AG09319 (cell line): ENCODE measurements at regions not wholly inside any gene's neighbourhood (a gene's known extent, or its start where the extent isn't known, plus 50 kb on each side); places are given as distances from the start of the nearest gene placed in this dataset.

ENCODE experiments used
- DNase-seq: peaks from one replicate; pipeline ENCODE4 v3.0.0-alpha.2; 2010; ENCODE audit warnings: low read depth; ENCODE audit errors: extremely low read depth
- CTCF ChIP-seq: IDR thresholded peaks from 2 replicates; pipeline ENCODE4 v1.5.1; 2011; ENCODE audit warnings: low read depth, mild to moderate bottlenecking, inconsistent platforms, low read length, moderate library complexity

GRCh38 chr17:79434215-79434614, 176.6 kb downstream of the RBFOX3 start:
- no peak for DNase-seq
- no peak for TF ChIP-seq CTCF

- no peak for DNase-seq
- TF ChIP-seq CTCF: no peak
Measured at GRCh38 chr17:79433379-79433778, 177.5 kb downstream of the RBFOX3 start.

GRCh38 chr17:79431175-79431574, 179.7 kb downstream of the RBFOX3 start:
- TF ChIP-seq CTCF: no peak
- DNase-seq: no peak

- no peak for TF ChIP-seq CTCF
- no peak for DNase-seq
Measured at GRCh38 chr17:79429864-79430494, 180.9 kb downstream of the RBFOX3 start.

- no peak for TF ChIP-seq CTCF
- no peak for DNase-seq
Measured at GRCh38 chr17:79428988-79429387, 181.9 kb downstream of the RBFOX3 start.

- DNase-seq: no peak
- TF ChIP-seq CTCF: no peak
Measured at GRCh38 chr17:79427621-79428539, 183.0 kb downstream of the RBFOX3 start.

GRCh38 chr17:79425686-79426085, 185.2 kb downstream of the RBFOX3 start:
- no peak for TF ChIP-seq CTCF
- DNase-seq: no peak
